ENCODE measurements at regions not wholly inside any gene's neighbourhood (a gene's known extent, or its start where the extent isn't known, plus 50 kb on each side); places are given as distances from the start of the nearest gene placed in this dataset.

GRCh38 chr3:159258934-159259333 lies 457.1 kb downstream of the MFSD1 start:
- no peaks in the 10 kb centered on the region for H3K9me2 ChIP-seq (ENCODE audit: insufficient read depth)
- H3K4me2 ChIP-seq (ENCODE audit: low read length) = no peak overlapping the region
- BruUV-seq (replicated peaks) = no TSS peak
- 0 out of 2 replicates have a peak, but pooled peaks cover 6% of the 10 kb centered on the region for H3K27me3 ChIP-seq (ENCODE audit: insufficient read depth, low read length)
- ChIA-PET CTCF (interaction anchor here (1.7 to 3.1 kb wide), 3 partner anchors 341 to 464 kb away, joined by 19 to 52 read pairs (median 34); no protein-coding TSS in a partner anchor), POLR2A (no interaction called here), RAD21 (ENCODE audit: low non-redundant PET in 1 of 2, low total read pairs in 2 of 2, uncharacterized antibody in 2 of 2, unreplicated experiment in 2 of 2) (no interaction called here)
- TF ChIP-seq CTCF (IDR thresholded peaks at IDR 0.05 in 2 of 3, conservative IDR thresholded peaks at IDR 0.05 in 1 of 3; ENCODE audit: borderline replicate concordance in 1 of 3, insufficient read depth in 1 of 3, low read depth in 2 of 3, low read length in 2 of 3) = no peak
- no peak for TF ChIP-seq SIN3A (IDR thresholded peaks at IDR 0.05; ENCODE audit: low read depth)
- TF ChIP-seq POLR2AphosphoS5 (IDR thresholded peaks at IDR 0.05; ENCODE audit: low read depth, low read length) = no peak
- no peak for TF ChIP-seq CBX3 (IDR thresholded peaks at IDR 0.05; ENCODE audit: low read depth)
- no peak for TF ChIP-seq FOSL1 (IDR thresholded peaks at IDR 0.05; ENCODE audit: low read depth)
- no peak for TF ChIP-seq EZH2 (IDR thresholded peaks at IDR 0.05)
- no peak for TF ChIP-seq SRF (IDR thresholded peaks at IDR 0.05; ENCODE audit: low read depth)
- TF ChIP-seq POLR2A (IDR thresholded peaks at IDR 0.05; ENCODE audit: borderline replicate concordance, extremely low read depth, insufficient read depth, insufficient read length) = no peak
- TF ChIP-seq TCF7L2 (IDR thresholded peaks at IDR 0.05; ENCODE audit: borderline replicate concordance, extremely low read depth, insufficient read depth, insufficient read length) = no peak
- H3K27ac ChIP-seq (ENCODE audit: low read depth, low read length) = no peak overlapping the region
- no peaks in the 10 kb centered on the region for H4K20me1 ChIP-seq (ENCODE audit: insufficient read depth)
- H3K79me2 ChIP-seq (ENCODE audit: insufficient read depth, low read length) = no peaks in the 10 kb centered on the region
- no peaks in the 10 kb centered on the region for H3K9me3 ChIP-seq (ENCODE audit: control insufficient read depth in 1 of 2, insufficient read depth in 1 of 2, low read depth in 1 of 2, low read length in 2 of 2)
- no peak overlapping the region for H2AFZ ChIP-seq (ENCODE audit: low read depth, low read length, poor library complexity, severe bottlenecking)
- no peak overlapping the region for H3K9ac ChIP-seq (ENCODE audit: low read length)
- H3K4me3 ChIP-seq (replicated peaks in 1 of 2; ENCODE audit: low read depth in 1 of 2, low read length in 2 of 2) = no peak overlapping the region
- ATAC-seq = no peak
- H3K36me3 ChIP-seq (ENCODE audit: control insufficient read depth in 1 of 2, insufficient read depth in 2 of 2, low read length in 2 of 2) = no peaks in the 10 kb centered on the region
- no peaks in the 10 kb centered on the region for H3K4me1 ChIP-seq (ENCODE audit: control insufficient read depth in 1 of 2, insufficient read depth in 2 of 2, low read length in 2 of 2)
- intact Hi-C loops (cut with micrococcal nuclease) = loop anchor here (10.0 kb wide), 2 partner anchors 614 to 714 kb away; partner anchors contain the start of gene GFM1
- no peak for DNase-seq (ENCODE audit: low read depth, low spot score)

Data from HCT116 (cell line).